ENCODE measurements at regions not wholly inside any gene's neighbourhood (a gene's known extent, or its start where the extent isn't known, plus 50 kb on each side); places are given as distances from the start of the nearest gene placed in this dataset.
"Not testable (repeated sequence)": the region's sequence is repeated elsewhere in the genome, so short reads cannot be mapped to it uniquely, and the experiment has no call there.

- no peak for DNase-seq (ENCODE audit: low spot score)
Observed at GRCh38 chr1:222416001-222416791, 131.7 kb downstream of the HHIPL2 start.

GRCh38 chr1:222415441-222415840 lies 132.5 kb downstream of the HHIPL2 start:
- DNase-seq (ENCODE audit: low spot score): no peak

GRCh38 chr1:222413991-222414549 lies 133.8 kb downstream of the HHIPL2 start:
- DNase-seq (ENCODE audit: low spot score): no peak

DNA sequence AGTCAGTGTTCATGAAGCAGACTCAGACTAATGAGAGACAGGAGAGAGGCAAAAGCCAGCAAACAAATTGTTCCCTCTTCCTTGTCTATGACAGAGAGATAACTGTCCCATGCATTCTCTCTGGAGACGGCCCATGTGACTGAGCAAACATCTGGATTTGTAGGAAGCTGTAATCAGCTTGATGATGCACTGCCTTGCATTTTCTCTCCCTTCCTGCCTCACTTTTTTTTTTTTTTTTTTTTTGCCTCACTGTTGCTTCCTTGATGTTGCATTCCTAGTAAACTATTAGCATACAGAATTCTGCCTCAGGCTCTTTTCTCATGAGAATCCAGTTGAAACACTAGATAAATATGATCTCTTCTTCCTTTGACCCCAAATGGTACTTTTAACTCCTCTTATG lies 134.5 kb downstream of the HHIPL2 start:
- DNase-seq (ENCODE audit: low spot score): no peak

DNA sequence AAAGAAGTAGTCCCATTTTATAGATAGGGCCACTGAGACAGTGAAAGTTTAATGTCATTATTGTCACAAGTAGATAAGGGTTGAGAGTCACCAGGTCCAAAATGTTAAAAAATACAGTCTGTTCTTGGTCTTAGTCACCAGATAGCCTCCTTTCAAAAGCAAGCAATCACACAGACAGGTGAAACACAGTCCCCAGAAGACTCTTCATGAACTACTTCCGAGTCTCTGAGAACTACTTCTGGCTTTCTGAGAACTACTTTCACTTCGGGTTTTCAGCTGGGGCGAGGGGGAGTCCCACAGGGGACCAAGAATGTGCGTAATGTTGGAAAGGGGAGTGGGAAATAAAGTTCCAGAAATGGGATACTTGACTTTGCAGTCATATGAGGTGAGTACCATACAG lies 143.2 kb downstream of the HHIPL2 start:
- no peak for DNase-seq (ENCODE audit: low spot score)

GRCh38 chr1:222399197-222399596 lies 148.7 kb downstream of the HHIPL2 start:
- no peak for DNase-seq (ENCODE audit: low spot score)

GRCh38 chr1:222394224-222394623 lies 153.7 kb downstream of the HHIPL2 start:
- no peak for DNase-seq (ENCODE audit: low spot score)

- DNase-seq (ENCODE audit: low spot score): no peak
Observed at GRCh38 chr1:222392556-222392955, 155.3 kb downstream of the HHIPL2 start.

GRCh38 chr1:222390181-222390580 lies 157.7 kb downstream of the HHIPL2 start:
- no peak for DNase-seq (ENCODE audit: low spot score)

DNA sequence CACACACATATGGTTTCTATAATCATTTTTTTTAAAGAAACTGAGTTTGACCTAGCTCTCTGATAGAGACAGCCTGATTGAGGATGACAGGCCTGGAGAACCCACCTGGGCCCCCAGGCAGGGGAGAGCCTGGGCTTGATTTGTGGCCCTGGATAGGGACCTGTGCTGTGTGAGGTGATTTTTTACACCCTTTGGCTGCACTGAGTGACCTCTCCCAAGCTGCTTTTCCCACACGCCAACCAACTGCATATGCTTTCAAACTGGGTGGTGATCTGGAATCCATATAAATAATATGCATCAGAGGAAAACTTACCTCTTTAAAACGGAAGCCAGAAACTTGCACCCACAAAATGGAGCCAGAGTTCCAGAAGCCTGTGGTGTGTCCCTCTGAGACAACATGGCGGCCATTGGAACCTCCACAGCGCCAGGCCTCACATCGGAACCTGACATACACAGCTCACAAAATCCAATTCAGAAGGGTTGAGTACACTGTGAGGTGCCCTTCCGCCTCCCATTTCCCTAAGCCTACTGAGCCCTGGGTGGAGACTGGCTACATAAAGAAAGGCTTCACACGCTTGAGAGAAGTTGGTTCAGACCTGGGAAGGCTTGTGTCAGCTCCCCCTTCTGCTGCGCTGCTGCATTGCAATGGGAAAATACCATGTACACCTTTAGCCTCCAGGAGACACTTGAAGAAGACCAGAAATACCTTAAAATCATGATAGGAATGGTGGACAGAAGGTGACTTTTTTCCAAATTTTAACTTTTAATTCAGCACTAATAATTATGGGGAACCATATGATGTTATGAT lies 160.7 kb downstream of the HHIPL2 start:
- DNase-seq (ENCODE audit: low spot score): no peak

DNA sequence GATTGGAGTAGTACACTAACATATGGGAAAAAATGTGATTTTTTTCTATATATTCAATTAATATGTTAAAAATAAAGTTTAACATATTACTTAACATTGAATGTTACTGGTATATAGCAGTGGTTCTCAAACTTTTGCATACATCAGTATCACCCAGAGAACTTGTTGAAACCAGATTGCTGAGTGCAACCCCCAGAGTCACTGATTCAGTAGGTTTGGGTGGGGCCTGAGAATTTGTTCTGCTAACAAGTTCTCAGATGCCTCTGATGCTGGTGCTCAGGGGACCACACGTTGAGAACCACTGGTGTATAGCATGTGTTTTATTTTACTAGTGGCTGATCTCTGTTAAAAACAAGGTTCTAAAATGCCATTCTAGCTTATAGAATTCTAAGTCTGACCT lies 161.9 kb downstream of the HHIPL2 start:
- DNase-seq (ENCODE audit: low spot score): no peak

- DNase-seq (ENCODE audit: low spot score): no peak
Observed at GRCh38 chr1:222385262-222385661, 162.6 kb downstream of the HHIPL2 start.

GRCh38 chr1:222384531-222384930 lies 163.4 kb downstream of the HHIPL2 start:
- DNase-seq (ENCODE audit: low spot score): no peak

DNA sequence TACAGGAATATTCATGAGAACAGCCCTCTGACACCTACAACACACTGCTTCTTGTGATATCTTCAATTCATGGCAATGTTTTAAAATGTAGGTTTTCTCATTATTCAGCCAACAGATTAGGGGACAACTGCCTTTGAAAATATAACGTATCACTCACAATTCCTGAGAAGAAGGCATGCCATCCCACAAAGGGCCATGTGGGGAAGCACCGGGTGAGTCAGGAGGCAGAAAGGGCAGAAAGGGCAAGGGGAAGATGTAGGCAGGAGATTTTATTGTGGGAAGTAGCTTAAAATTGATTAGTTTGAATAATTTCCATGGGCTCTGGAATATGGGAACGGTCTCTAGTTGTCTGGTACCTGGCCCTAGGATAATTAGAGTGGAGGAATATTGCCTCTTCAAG lies 165.7 kb downstream of the HHIPL2 start:
- no peak for DNase-seq (ENCODE audit: low spot score)

GRCh38 chr1:222377428-222378088 lies 170.3 kb downstream of the HHIPL2 start:
- DNase-seq (ENCODE audit: low spot score): no peak

DNA sequence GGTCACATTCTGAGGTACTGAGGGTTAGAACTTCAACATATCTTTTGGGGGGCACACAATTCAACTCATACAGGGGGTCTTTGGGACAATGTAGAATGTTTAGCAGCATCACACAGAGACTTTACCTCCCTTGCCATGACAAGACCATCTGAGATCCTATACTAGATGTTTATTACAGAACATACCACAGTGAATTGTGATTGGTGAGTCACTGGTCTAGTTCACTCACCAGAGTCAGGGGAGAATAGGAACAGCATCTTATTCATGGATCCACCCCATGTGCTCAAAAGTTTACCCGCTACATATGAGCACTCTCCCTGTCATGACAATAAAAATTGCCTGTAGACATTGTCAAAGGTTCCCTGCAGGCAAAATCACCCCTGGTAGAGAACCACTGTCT lies 171.1 kb downstream of the HHIPL2 start:
- not testable (repeated sequence) for DNase-seq (ENCODE audit: low spot score)

- DNase-seq (ENCODE audit: low spot score): no peak
Observed at GRCh38 chr1:222375701-222376100, 172.2 kb downstream of the HHIPL2 start.

- no peak for DNase-seq (ENCODE audit: low spot score)
Observed at GRCh38 chr1:222373831-222374602, 173.9 kb downstream of the HHIPL2 start.

- no peak for DNase-seq (ENCODE audit: low spot score)
Observed at GRCh38 chr1:222373216-222373615, 174.7 kb downstream of the HHIPL2 start.

GRCh38 chr1:222372221-222372620 lies 175.7 kb downstream of the HHIPL2 start:
- DNase-seq (ENCODE audit: low spot score): no peak
